HEK293T (cell line): ENCODE measurements at regions not wholly inside any gene's neighbourhood (a gene's known extent, or its start where the extent isn't known, plus 50 kb on each side); places are given as distances from the start of the nearest gene placed in this dataset.
A peak's percentile ranks its signal among the peaks of the same experiment; 100 is the strongest.

Experiments
- CTCF ChIA-PET: fragments of 350-600 bp; formaldehyde crosslinking; extraction: SDS; loops from one replicate; lab custom pipeline; 2021; ENCODE audit warnings: antibody characterized with exemption, inconsistent platforms; lab: Yijun Ruan, JAX
- POLR2A ChIA-PET: fragments of 350-600 bp; formaldehyde crosslinking; extraction: SDS; loops from one replicate; lab custom pipeline; 2020; ENCODE audit warnings: antibody characterized with exemption, inconsistent platforms; lab: Yijun Ruan, JAX
- DNase-seq: peaks from one replicate; pipeline ENCODE4 v3.0.0; 2012; ENCODE audit warnings: mixed read lengths; ENCODE audit errors: extremely low spot score
- ARNT ChIP-seq: fragments of 450-650 bp; IDR thresholded peaks from 2 replicates; pipeline ENCODE4 v1.6.1; 2017; ENCODE audit warnings: mild to moderate bottlenecking
- BHLHE40 ChIP-seq: fragments of 450-650 bp; IDR thresholded peaks from 2 replicates; pipeline ENCODE4 v1.6.1; 2016; ENCODE audit warnings: mild to moderate bottlenecking, moderate library complexity, borderline replicate concordance
- CTBP1 ChIP-seq: fragments of 450-650 bp; IDR thresholded peaks from 2 replicates; pipeline ENCODE4 v1.6.1; 2016; ENCODE audit warnings: borderline replicate concordance
- ELF4 ChIP-seq: fragments of 450-650 bp; IDR thresholded peaks from 2 replicates; pipeline ENCODE4 v1.6.1; 2017; ENCODE audit warnings: antibody characterized with exemption
- FOXA1 ChIP-seq: fragments of 450-650 bp; IDR thresholded peaks from 2 replicates; pipeline ENCODE4 v1.6.1; 2016; ENCODE audit warnings: mild to moderate bottlenecking
- FOXK2 ChIP-seq: fragments of 450-650 bp; IDR thresholded peaks from 2 replicates; pipeline ENCODE4 v1.6.1; 2016; ENCODE audit warnings: mild to moderate bottlenecking
- FOXM1 ChIP-seq: fragments of 450-650 bp; IDR thresholded peaks from 2 replicates; pipeline ENCODE4 v1.6.1; 2017; ENCODE audit warnings: mild to moderate bottlenecking, borderline replicate concordance
- HDGF ChIP-seq: fragments of 450-650 bp; IDR thresholded peaks from 2 replicates; pipeline ENCODE4 v1.6.1; 2017; ENCODE audit warnings: antibody characterized with exemption, borderline replicate concordance
- L3MBTL2 ChIP-seq: fragments of 450-650 bp; conservative IDR thresholded peaks from 2 replicates; pipeline ENCODE4 v1.6.1; 2016; ENCODE audit warnings: mild to moderate bottlenecking
- LEF1 ChIP-seq: fragments of 450-650 bp; IDR thresholded peaks from 2 replicates; pipeline ENCODE4 v1.6.1; 2017; ENCODE audit warnings: mild to moderate bottlenecking, borderline replicate concordance
- NFRKB ChIP-seq: fragments of 450-650 bp; IDR thresholded peaks from 2 replicates; pipeline ENCODE4 v1.6.1; 2016; ENCODE audit warnings: mild to moderate bottlenecking, moderate library complexity
- SP1 ChIP-seq: fragments of 450-650 bp; IDR thresholded peaks from 2 replicates; pipeline ENCODE4 v1.6.1; 2017
- SUZ12 ChIP-seq: fragments of 450-650 bp; IDR thresholded peaks from 2 replicates; pipeline ENCODE4 v1.6.1; 2016; ENCODE audit warnings: mild to moderate bottlenecking
- TARDBP ChIP-seq: fragments of 450-650 bp; IDR thresholded peaks from 2 replicates; pipeline ENCODE4 v1.6.1; 2016
- ZNF384 ChIP-seq: fragments of 450-650 bp; IDR thresholded peaks from 2 replicates; pipeline ENCODE4 v1.6.1; 2016
- TF ChIP-seq, protein P1 (sequence below): fragments of 450-650 bp; IDR thresholded peaks from 2 replicates; pipeline ENCODE4 v1.6.1; 2016

DNA sequence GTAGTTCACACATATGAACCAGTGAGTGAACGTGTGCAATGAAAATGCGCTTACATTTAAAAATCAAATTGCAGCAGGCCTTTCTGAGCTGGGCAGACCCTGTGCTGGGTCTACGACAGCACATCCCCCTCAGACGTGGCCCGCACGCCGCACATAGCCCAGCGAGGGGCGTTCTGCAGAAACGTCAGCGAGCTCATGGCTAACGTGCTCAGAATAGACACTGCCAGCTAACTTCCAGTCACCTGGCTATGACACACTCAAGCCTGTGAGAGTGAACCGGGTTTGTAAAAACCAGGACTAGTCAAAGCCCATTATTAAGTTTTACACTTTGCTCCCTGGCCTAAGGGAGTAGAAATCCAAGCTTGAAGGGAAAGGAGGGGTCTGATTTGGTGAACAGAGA lies 108.1 kb upstream of the INSIG1 start:
- CTCF ChIA-PET: interaction anchor here (0.7 to 2.5 kb wide), 5 partner anchors 10 to 262 kb away, joined by 3 to 14 read pairs (median 3); no protein-coding TSS in a partner anchor
- DNase-seq: no peak
- no peak for TF ChIP-seq L3MBTL2
- POLR2A ChIA-PET: interaction anchor here (1.0 to 1.5 kb wide), 2 partner anchors 16 to 109 kb away, joined by 4 to 6 read pairs; partner anchors contain the start of gene INSIG1

DNA sequence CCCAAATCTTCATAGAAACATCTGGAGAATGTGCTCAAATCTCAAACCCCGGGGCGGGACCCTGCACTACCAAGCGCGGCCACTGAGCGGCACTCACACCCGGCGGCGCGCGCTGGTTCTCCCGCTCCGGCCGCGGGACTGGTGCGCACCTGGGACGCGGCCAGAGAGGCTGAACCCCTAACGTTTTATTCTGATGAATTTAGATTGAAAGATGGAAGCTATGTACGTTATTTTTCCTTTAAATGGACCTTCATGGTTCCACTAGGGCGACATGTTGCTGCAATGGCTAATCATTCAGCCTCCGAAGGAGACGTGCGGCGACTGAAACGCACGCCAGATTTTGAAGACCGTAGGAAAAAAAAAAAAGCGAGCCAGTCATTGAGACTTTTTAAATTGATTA lies 107.0 kb upstream of the INSIG1 start:
- ChIA-PET POLR2A (interaction anchor here (1.5 kb wide), 1 partner anchor 108 kb away, joined by 6 read pairs; the partner anchor contains the start of gene INSIG1), CTCF (interaction anchor here (0.7 to 2.5 kb wide), 5 partner anchors 9 to 167 kb away, joined by 3 to 14 read pairs (median 3); no protein-coding TSS in a partner anchor)
- TF ChIP-seq L3MBTL2 (no peak), ELF4 (no peak), SUZ12 (no peak)
- DNase-seq: peak; percentile 88

GRCh38 chr7:155191137-155191536 lies 106.5 kb upstream of the INSIG1 start:
- TF ChIP-seq BHLHE40 (no peak), ARNT (no peak), FOXM1 (no peak), TARDBP (no peak), L3MBTL2 (no peak), ZNF384 (no peak)
- ChIA-PET CTCF (interaction anchor here (0.7 to 2.5 kb wide), 2 partner anchors 14 to 154 kb away, joined by 3 to 14 read pairs; no protein-coding TSS in a partner anchor), POLR2A (no interaction called here)
- no peak for DNase-seq

GRCh38 chr7:155191901-155192478 lies 105.7 kb upstream of the INSIG1 start:
- no peak for TF ChIP-seq ARNT
- TF ChIP-seq, protein P1, sequence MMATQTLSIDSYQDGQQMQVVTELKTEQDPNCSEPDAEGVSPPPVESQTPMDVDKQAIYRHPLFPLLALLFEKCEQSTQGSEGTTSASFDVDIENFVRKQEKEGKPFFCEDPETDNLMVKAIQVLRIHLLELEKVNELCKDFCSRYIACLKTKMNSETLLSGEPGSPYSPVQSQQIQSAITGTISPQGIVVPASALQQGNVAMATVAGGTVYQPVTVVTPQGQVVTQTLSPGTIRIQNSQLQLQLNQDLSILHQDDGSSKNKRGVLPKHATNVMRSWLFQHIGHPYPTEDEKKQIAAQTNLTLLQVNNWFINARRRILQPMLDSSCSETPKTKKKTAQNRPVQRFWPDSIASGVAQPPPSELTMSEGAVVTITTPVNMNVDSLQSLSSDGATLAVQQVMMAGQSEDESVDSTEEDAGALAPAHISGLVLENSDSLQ: no peak
- no peak for TF ChIP-seq BHLHE40
- TF ChIP-seq ZNF384: no peak
- TF ChIP-seq FOXA1: no peak
- no peak for TF ChIP-seq NFRKB
- TF ChIP-seq SP1: no peak
- no peak for TF ChIP-seq LEF1
- no peak for TF ChIP-seq TARDBP
- TF ChIP-seq ELF4: no peak
- TF ChIP-seq CTBP1: no peak
- no peak for TF ChIP-seq FOXK2
- TF ChIP-seq SUZ12: no peak
- DNase-seq: no peak
- POLR2A ChIA-PET: no interaction called here
- CTCF ChIA-PET: no interaction called here

DNA sequence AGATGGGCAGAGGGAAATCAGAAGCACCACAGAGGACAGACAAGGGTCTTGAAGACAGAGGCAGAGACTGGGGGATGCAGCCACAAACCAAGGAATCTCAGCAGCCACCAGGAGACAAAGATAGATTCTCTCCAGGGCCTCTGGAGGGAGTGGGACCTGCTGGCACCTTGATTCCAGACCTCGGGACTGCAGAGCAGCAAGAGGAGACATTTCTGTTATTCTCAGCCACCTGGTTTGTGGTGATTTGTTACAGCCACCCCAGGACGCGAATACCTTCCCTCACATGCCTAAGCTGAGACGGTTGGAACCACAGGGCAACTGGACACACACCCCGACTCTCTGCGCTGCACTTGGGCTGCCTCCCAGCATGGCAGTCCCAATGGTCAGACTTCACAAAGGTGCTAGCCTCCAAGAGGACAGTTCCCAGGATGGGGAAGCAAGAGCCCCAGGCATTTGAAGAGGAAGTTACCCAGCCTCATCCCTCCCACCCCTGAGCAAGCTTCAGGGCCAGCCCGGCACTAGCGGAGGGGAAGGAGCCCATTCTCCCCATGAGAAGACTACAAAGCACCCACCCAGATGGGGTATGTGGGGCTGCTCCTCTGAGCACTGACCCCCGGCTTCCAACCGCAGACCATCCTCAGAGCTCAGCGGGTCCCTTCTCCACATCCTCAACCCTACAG lies 104.6 kb upstream of the INSIG1 start:
- no peak for TF ChIP-seq LEF1
- TF ChIP-seq, protein P1: no peak
- TF ChIP-seq TARDBP: no peak
- no peak for TF ChIP-seq BHLHE40
- no peak for TF ChIP-seq HDGF
- no peak for TF ChIP-seq ARNT
- TF ChIP-seq NFRKB: no peak
- TF ChIP-seq CTBP1: no peak
- TF ChIP-seq ELF4: no peak
- TF ChIP-seq FOXK2: no peak
- TF ChIP-seq FOXM1: no peak
- no peak for TF ChIP-seq L3MBTL2
- no peak for TF ChIP-seq SP1
- no peak for TF ChIP-seq SUZ12
- no peak for TF ChIP-seq ZNF384
- TF ChIP-seq FOXA1: no peak
- ChIA-PET CTCF (interaction anchor here (1.3 kb wide), 1 partner anchor 152 kb away, joined by 4 read pairs; no protein-coding TSS in a partner anchor), POLR2A (interaction anchor here (1.2 kb wide), 1 partner anchor 105 kb away, joined by 3 read pairs; the partner anchor contains the start of gene INSIG1)
- no peak for DNase-seq

GRCh38 chr7:155193716-155194115 lies 104.0 kb upstream of the INSIG1 start:
- no peak for TF ChIP-seq HDGF
- TF ChIP-seq CTBP1: no peak
- TF ChIP-seq SUZ12: no peak
- no peak for TF ChIP-seq TARDBP
- no peak for TF ChIP-seq BHLHE40
- TF ChIP-seq LEF1: no peak
- no peak for TF ChIP-seq NFRKB
- no peak for TF ChIP-seq ZNF384
- no peak for TF ChIP-seq SP1
- TF ChIP-seq ELF4: no peak
- no peak for TF ChIP-seq ARNT
- TF ChIP-seq FOXA1: no peak
- TF ChIP-seq FOXK2: no peak
- TF ChIP-seq, protein P1: no peak
- DNase-seq: no peak
- CTCF ChIA-PET: interaction anchor here (1.3 kb wide), 1 partner anchor 151 kb away, joined by 4 read pairs; no protein-coding TSS in a partner anchor
- POLR2A ChIA-PET: interaction anchor here (1.2 kb wide), 1 partner anchor 104 kb away, joined by 3 read pairs; the partner anchor contains the start of gene INSIG1
